HEK293 (cell line): ENCODE measurements at regions not wholly inside any gene's neighbourhood (a gene's known extent, or its start where the extent isn't known, plus 50 kb on each side); places are given as distances from the start of the nearest gene placed in this dataset.

ENCODE experiments used
- ZNF311 ChIP-seq: fragments of 450-650 bp; formaldehyde crosslinking; IDR thresholded peaks from 2 replicates; pipeline ENCODE4 v1.5.1; 2017; ENCODE audit warnings: missing biosample characterization, missing genetic modification characterization, borderline replicate concordance
- ZNF544 ChIP-seq: fragments of 450-650 bp; formaldehyde crosslinking; IDR thresholded peaks from 2 replicates; pipeline ENCODE4 v1.5.0; 2017; ENCODE audit warnings: missing biosample characterization, missing genetic modification characterization
- TF ChIP-seq, protein P1 (sequence below): fragments of 450-650 bp; formaldehyde crosslinking; IDR thresholded peaks from 2 replicates; pipeline ENCODE4 v1.5.1; 2016; ENCODE audit warnings: missing biosample characterization, missing genetic modification characterization

GRCh38 chr2:44087036-44087713, 81.5 kb upstream of the PPM1B start:
- TF ChIP-seq, protein P1, sequence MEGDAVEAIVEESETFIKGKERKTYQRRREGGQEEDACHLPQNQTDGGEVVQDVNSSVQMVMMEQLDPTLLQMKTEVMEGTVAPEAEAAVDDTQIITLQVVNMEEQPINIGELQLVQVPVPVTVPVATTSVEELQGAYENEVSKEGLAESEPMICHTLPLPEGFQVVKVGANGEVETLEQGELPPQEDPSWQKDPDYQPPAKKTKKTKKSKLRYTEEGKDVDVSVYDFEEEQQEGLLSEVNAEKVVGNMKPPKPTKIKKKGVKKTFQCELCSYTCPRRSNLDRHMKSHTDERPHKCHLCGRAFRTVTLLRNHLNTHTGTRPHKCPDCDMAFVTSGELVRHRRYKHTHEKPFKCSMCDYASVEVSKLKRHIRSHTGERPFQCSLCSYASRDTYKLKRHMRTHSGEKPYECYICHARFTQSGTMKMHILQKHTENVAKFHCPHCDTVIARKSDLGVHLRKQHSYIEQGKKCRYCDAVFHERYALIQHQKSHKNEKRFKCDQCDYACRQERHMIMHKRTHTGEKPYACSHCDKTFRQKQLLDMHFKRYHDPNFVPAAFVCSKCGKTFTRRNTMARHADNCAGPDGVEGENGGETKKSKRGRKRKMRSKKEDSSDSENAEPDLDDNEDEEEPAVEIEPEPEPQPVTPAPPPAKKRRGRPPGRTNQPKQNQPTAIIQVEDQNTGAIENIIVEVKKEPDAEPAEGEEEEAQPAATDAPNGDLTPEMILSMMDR (tag by site-specific recombination), result peak; percentile 86
- TF ChIP-seq ZNF311 (tag by site-specific recombination) (no peak), ZNF544 (no peak)
